ENCODE measurements at regions not wholly inside any gene's neighbourhood (a gene's known extent, or its start where the extent isn't known, plus 50 kb on each side); places are given as distances from the start of the nearest gene placed in this dataset.
"Not testable (repeated sequence)": the region's sequence is repeated elsewhere in the genome, so short reads cannot be mapped to it uniquely, and the experiment has no call there.

- no peak for DNase-seq
Observed at GRCh38 chr1:166703141-166703540, 136.1 kb upstream of the POGK start.

DNA sequence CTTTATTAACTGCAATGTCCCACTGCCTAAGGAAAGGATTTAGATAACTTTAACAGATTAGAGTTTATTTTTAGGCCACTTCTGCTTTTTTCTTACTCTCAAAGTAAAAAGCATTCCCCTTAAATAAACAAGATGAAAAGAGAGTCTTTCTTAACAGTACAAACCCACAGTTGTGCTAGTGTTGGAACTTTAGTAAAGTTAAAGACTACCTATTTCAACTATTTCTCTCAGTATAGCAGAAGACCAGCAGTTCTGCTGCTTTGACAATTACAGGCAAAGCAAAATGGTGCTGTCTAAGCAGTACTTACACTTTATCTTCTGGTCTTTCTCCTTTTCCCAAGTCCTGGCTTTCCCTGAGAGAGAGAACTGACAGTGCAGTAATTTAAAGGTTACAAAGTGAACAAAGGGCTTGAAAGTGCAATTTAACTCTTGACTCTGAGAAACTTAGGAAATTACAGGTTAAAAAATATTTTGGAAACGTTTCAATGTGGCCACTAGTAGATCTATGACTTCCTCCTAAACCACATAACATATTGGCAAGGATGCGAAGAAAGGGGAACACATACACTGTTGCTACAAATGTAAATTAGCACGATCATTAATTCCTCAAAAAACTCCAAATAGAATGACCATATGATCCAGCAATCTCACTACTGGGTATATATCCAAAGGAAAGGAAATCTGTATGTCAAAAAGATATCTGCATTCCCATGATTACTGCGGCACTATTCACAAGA is 135.4 kb upstream of the POGK start:
- no peak for DNase-seq

GRCh38 chr1:166705376-166706289 is 133.6 kb upstream of the POGK start:
- DNase-seq = no peak

DNA sequence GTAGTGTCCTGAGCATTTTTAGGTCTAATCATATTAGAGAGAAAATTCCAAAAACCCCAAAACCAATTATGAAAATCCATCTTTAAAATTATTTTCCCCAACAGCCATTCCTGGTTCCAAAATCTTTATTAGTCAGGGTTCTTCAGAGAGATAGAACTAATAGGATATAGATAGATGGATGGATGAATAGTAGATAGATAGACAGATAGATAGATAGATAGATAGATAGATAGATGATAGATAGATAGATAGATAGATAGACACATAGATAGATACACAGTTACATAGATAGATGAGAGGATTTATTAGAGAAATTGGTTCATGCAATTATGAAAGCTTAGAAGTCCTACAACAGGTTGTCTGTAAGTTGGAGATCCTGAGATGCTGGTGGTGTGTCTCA is 122.7 kb upstream of the POGK start:
- no peak for DNase-seq

DNA sequence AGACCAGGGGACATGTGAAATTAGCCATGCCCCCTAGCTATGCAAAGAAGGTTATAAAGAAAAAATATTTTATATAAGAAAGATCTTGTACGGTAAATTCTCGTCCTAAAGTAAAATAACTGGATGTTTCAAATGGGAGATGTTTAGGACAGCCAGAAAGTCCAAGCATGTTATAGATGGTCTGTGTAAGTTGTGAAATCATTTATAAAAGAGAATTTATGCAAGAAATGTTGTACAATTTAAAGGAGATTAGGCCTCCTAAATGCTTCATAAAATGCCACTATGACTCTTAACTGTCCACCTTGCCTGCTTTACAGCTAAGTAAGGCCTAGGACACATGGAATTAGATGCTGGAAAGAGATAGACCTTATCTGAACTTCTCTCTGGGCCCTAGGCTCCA is 118.1 kb upstream of the POGK start:
- DNase-seq = no peak

DNA sequence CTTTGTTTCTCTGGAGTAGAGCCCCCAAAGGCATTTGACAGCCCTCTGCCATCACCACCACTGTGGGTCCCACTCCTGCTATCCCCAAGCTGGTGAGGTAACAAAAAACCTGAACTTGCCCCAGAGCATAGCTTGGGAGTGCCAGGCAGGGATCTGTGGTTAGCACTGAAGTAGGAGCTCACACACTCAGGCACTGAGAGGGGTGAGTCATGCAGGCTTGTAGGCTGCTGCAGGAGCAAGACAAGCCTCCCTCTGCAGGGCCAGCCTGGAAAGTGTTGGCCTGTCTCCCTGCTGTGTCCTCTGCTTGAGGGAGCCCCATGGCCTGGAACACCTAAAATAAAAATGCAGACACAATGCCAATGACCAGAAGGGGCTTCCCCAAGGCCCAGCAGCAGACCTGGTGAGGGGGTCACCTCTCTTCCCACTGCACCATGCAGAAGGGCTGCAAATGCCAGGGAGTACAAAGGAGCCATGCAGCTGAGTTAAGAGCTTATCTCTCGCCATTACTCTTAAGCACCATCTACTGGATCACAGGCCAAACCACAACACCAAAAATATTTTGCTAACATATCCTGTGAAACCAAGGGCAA is 108.9 kb upstream of the POGK start:
- DNase-seq = no peak

DNA sequence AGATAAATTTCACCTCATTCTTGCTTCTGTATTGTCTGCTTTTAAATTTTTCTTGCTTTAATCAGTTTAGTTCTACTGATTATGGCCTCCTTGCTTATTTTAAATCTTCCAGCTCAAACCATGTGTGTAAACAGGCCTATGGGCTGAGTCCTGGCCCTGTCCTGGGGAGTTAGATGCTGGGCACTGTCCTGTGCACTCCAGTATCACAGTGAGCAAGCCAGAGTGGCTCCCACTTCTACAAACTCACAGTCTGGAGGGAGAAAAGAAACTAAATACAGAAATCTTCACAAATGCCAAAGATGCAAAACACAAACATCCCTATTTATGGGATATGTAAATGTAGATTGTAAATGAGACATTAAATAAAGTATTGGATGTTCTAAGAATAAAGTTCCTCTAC is 101.1 kb upstream of the POGK start:
- no peak for DNase-seq

DNA sequence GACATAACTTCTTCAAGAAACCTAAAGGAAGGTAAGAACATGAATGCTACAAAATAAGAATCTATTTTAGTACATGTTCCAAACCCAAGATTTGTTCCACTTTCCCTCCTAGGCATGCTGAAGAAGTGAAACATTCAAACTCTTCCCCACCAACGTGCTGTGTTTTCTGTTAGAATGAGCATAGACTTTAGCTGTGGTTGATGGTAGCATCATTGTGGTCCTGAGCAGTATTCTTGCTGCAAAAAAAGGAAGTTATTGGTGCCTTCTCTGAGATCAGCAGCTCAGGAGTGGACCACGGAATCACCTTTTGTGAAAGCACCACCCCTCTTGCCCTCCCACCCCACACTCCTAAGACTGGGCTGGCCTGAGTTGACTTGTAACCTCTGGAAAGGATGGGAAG is 100.4 kb upstream of the POGK start:
- DNase-seq = no peak

- no peak for DNase-seq
Observed at GRCh38 chr1:166740668-166741276, 98.5 kb upstream of the POGK start.

DNA sequence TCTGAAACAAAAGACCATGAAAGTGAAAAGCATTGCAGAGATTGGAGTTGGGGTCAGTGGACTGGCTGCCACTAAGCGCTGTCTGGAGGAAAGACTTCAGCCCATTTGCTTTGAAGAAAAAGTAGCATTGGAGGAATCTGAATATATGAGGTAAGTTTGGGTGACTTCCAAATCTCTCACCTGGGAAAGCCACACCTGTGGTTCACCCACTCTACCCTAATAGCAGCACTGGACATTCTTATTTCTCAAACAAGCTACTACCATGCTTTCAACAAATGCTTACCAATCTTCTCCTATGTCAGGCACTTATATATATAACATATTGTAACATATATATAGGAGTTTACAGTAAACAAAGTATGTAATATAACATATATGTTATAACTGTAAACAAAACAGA is 76.0 kb upstream of the POGK start:
- DNase-seq = no peak

- no peak for DNase-seq
Observed at GRCh38 chr1:166766942-166767341, 72.3 kb upstream of the POGK start.

DNA sequence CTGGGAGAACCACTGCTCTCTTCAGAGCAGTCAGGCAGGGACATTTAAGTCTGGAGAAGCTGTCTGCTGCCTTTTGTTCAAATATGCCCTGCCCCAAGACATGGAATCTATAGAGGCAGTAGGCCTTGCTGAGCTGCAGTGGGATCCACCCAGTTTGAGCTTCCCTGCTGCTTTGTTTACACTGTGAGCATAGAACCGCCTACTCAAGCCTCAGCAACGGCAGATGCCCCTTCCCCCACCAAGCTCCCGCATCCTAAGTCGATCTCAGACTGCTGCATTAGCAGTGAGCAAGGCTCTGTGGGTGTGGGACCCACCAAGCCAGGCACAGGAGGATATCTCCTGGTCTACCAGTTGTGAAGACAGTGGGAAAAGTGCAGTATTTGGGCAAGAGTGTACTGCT is 54.6 kb upstream of the POGK start:
- not testable (repeated sequence) for DNase-seq

- no peak for DNase-seq
Observed at GRCh38 chr1:166785987-166786386, 53.3 kb upstream of the POGK start.

DNA sequence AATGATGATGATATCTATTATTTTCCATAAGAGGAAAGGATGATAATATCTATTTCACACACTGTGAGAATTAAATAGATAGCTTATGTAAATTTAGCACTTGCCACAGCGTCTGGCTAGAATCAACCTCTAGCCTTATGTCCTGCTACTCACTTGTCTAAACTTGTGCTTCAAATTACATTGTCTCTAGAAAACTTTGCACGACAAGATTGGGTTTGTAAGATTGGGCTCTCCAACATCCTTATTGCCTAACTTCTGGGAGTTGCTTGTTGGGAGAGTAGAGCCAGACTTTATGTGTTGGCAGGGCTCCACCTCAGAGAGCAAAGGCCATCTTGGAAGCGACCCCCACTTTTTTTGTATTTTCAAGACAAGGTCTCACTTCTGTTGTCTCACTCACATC is 50.0 kb upstream of the POGK start:
- no peak for DNase-seq

Data from CD4-positive, alpha-beta T cell treated with Interleukin-21 for 1 hour (primary cell).